PC-3 (cell line): ENCODE measurements at regions not wholly inside any gene's neighbourhood (a gene's known extent, or its start where the extent isn't known, plus 50 kb on each side); places are given as distances from the start of the nearest gene placed in this dataset.

ENCODE experiments used
- CTCF ChIP-seq: fragments of 300-600 bp; sonication (generic); conservative IDR thresholded peaks from 2 replicates; pipeline ENCODE4 v1.5.1; 2017; ENCODE audit warnings: antibody characterized with exemption, low read depth, mild to moderate bottlenecking, low read length
- EZH2 ChIP-seq: fragments of 300-600 bp; sonication (generic); IDR thresholded peaks from one replicate; pipeline ENCODE4 v1.6.1; 2017; ENCODE audit warnings: antibody characterized with exemption, mild to moderate bottlenecking, low read length; ENCODE audit not compliant: unreplicated experiment
- EZH2phosphoT487 ChIP-seq: fragments of 300-600 bp; sonication (generic); IDR thresholded peaks from 2 replicates; pipeline ENCODE4 v1.6.1; 2018; ENCODE audit warnings: mild to moderate bottlenecking, antibody characterized with exemption, low read length, borderline replicate concordance

DNA sequence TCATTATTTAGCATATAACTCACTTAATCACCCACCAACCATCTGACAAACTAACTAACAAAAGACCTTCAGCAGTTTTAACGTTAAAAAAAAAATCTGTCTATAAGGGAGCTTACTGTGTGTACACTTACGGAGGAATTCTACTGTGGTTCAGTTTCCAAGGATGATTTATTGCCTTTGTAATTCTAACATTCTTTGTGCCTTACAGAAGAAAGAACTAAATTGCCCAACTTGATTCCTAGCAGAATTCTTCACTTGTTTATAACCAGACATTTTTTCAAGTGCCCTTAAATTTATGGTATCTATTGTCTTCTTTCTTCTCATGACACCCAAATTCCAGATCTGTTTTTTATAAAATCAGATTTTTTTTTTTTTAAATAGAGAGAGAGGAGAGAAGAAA, 119.7 kb upstream of the IGSF10 start:
- TF ChIP-seq EZH2phosphoT487 (no peak), CTCF (no peak), EZH2 (no peak)
